Suprapubic skin (tissue), 4 donors: ENCODE measurements at regions not wholly inside any gene's neighbourhood (a gene's known extent, or its start where the extent isn't known, plus 50 kb on each side); places are given as distances from the start of the nearest gene placed in this dataset.

Experiments
- EP300 ChIP-seq: sonication (generic); formaldehyde crosslinking; IDR thresholded peaks from one replicate; pipeline ENCODE4 v1.6.1; 2017; ENCODE audit warnings: antibody characterized with exemption
- POLR2A ChIP-seq, 2 donors: fragments of 450-650 bp; IDR thresholded peaks; one replicate each; pipeline ENCODE4 v1.6.1; 2017; ENCODE audit warnings: antibody characterized with exemption in 2 of 2, mild to moderate bottlenecking in 2 of 2, moderate library complexity in 2 of 2
- POLR2AphosphoS5 ChIP-seq, 3 donors: sonication (generic); formaldehyde crosslinking; IDR thresholded peaks; one replicate each; pipeline ENCODE4 v1.6.1; 2017; ENCODE audit warnings: antibody characterized with exemption in 3 of 3
- TF ChIP-seq, protein P1 (sequence below), 2 donors: fragments of 200-600 bp in 1 of 2; fragments of 450-650 bp in 1 of 2; sonication (generic) in 1 of 2; IDR thresholded peaks; one replicate each; pipeline ENCODE4 v1.5.1; 2016 to 2019; ENCODE audit warnings: antibody characterized with exemption in 2 of 2, mild to moderate bottlenecking in 1 of 2, moderate library complexity in 1 of 2

DNA sequence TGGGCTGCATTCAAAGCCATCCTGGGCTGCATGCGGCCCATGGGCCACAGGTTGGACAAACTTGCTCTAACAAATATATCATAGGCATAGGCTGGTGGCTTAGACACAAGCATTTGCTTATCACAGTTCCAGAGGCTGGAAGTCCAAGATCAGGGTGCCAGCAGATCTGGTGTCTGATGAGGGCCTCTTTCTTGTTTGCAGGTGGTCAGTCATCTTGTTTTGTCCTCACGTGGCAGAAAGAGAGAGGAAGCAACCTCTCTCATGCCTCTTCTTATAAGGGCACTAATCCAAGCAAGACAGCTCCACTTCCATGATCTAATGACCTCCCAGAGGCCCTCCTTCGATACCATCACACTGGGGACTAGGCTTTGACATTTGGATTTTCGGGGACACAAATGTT lies 238.7 kb upstream of the TNRC6C start:
- TF ChIP-seq EP300: no peak
- TF ChIP-seq, protein P1, sequence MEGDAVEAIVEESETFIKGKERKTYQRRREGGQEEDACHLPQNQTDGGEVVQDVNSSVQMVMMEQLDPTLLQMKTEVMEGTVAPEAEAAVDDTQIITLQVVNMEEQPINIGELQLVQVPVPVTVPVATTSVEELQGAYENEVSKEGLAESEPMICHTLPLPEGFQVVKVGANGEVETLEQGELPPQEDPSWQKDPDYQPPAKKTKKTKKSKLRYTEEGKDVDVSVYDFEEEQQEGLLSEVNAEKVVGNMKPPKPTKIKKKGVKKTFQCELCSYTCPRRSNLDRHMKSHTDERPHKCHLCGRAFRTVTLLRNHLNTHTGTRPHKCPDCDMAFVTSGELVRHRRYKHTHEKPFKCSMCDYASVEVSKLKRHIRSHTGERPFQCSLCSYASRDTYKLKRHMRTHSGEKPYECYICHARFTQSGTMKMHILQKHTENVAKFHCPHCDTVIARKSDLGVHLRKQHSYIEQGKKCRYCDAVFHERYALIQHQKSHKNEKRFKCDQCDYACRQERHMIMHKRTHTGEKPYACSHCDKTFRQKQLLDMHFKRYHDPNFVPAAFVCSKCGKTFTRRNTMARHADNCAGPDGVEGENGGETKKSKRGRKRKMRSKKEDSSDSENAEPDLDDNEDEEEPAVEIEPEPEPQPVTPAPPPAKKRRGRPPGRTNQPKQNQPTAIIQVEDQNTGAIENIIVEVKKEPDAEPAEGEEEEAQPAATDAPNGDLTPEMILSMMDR (IDR thresholded peaks at IDR 0.05): no peak
- no peak for TF ChIP-seq POLR2A (IDR thresholded peaks at IDR 0.05)
- TF ChIP-seq POLR2AphosphoS5 (IDR thresholded peaks at IDR 0.05): no peak
